NCI-H2081 treated with DMSO at 0.1 percent for 48 hours (cell line): ENCODE measurements at regions not wholly inside any gene's neighbourhood (a gene's known extent, or its start where the extent isn't known, plus 50 kb on each side); places are given as distances from the start of the nearest gene placed in this dataset.
"Not testable (repeated sequence)": the region's sequence is repeated elsewhere in the genome, so short reads cannot be mapped to it uniquely, and the experiment has no call there.

Experiments
- DNase-seq: peaks from one replicate; lab custom pipeline; 2025; lab: John Stamatoyannopoulos, UW

GRCh38 chr2:176854062-176854461 is 358.5 kb upstream of the HNRNPA3 start:
- peak; percentile 87 for DNase-seq

- DNase-seq: no peak
These were observed 357.7 kb upstream of the HNRNPA3 start for GRCh38 chr2:176854878-176855277.

GRCh38 chr2:176856683-176857082 is 355.9 kb upstream of the HNRNPA3 start:
- DNase-seq: no peak

- DNase-seq: no peak
These were observed 347.3 kb upstream of the HNRNPA3 start for GRCh38 chr2:176865336-176865735.

GRCh38 chr2:176872406-176872805 is 340.2 kb upstream of the HNRNPA3 start:
- DNase-seq: no peak

GRCh38 chr2:176873403-176873802 is 339.2 kb upstream of the HNRNPA3 start:
- no peak for DNase-seq

- DNase-seq: no peak
These were observed 336.0 kb upstream of the HNRNPA3 start for GRCh38 chr2:176876493-176877103.

- no peak for DNase-seq
These were observed 333.1 kb upstream of the HNRNPA3 start for GRCh38 chr2:176879426-176879995.

- DNase-seq: not testable (repeated sequence)
These were observed 330.5 kb upstream of the HNRNPA3 start for GRCh38 chr2:176882045-176882444.

- DNase-seq: no peak
These were observed 327.5 kb upstream of the HNRNPA3 start for GRCh38 chr2:176885001-176885643.

GRCh38 chr2:176885661-176886060 is 326.9 kb upstream of the HNRNPA3 start:
- DNase-seq: no peak

- DNase-seq: no peak
These were observed 321.5 kb upstream of the HNRNPA3 start for GRCh38 chr2:176891105-176891504.

GRCh38 chr2:176891857-176892256 is 320.7 kb upstream of the HNRNPA3 start:
- DNase-seq: no peak

GRCh38 chr2:176892676-176893226 is 319.8 kb upstream of the HNRNPA3 start:
- peak; percentile 69 for DNase-seq

GRCh38 chr2:176895158-176895557 is 317.4 kb upstream of the HNRNPA3 start:
- no peak for DNase-seq

- DNase-seq: no peak
These were observed 310.1 kb upstream of the HNRNPA3 start for GRCh38 chr2:176902454-176902853.

- not testable (repeated sequence) for DNase-seq
These were observed 308.5 kb upstream of the HNRNPA3 start for GRCh38 chr2:176904053-176904452.

- no peak for DNase-seq
These were observed 305.3 kb upstream of the HNRNPA3 start for GRCh38 chr2:176907341-176907740.

- DNase-seq: no peak
These were observed 301.8 kb upstream of the HNRNPA3 start for GRCh38 chr2:176910828-176911227.

GRCh38 chr2:176913955-176914354 is 298.6 kb upstream of the HNRNPA3 start:
- DNase-seq: no peak

GRCh38 chr2:176914371-176914770 is 298.2 kb upstream of the HNRNPA3 start:
- no peak for DNase-seq

- not testable (repeated sequence) for DNase-seq
These were observed 290.0 kb upstream of the HNRNPA3 start for GRCh38 chr2:176922545-176922944.

- DNase-seq: no peak
These were observed 289.4 kb upstream of the HNRNPA3 start for GRCh38 chr2:176923205-176923604.
